OCI-LY1 (cell line): ENCODE measurements at regions not wholly inside any gene's neighbourhood (a gene's known extent, or its start where the extent isn't known, plus 50 kb on each side); places are given as distances from the start of the nearest gene placed in this dataset.
"Not testable (repeated sequence)": the region's sequence is repeated elsewhere in the genome, so short reads cannot be mapped to it uniquely, and the experiment has no call there.

ENCODE experiments used
- H2AFZ ChIP-seq: fragments of 200-600 bp; sonication (generic), shearing (Covaris generic); 2 replicates; pipeline ENCODE4 v1.6.0; 2014; ENCODE audit warnings: antibody characterized with exemption, mild to moderate bottlenecking, low read length
- H3F3A ChIP-seq: fragments of 200-600 bp; sonication (generic), shearing (Covaris generic); 2 replicates; pipeline ENCODE4 v1.6.0; 2014; ENCODE audit warnings: mild to moderate bottlenecking, antibody characterized with exemption, low read length, moderate library complexity; ENCODE audit not compliant: insufficient read depth
- H3K27ac ChIP-seq: fragments of 200-600 bp; sonication (generic); 2 replicates; pipeline ENCODE4 v1.5.1; 2014; ENCODE audit warnings: low read length, mixed run types, mild to moderate bottlenecking, low read depth; ENCODE audit not compliant: poor library complexity, severe bottlenecking
- H3K27me3 ChIP-seq: fragments of 200-600 bp; sonication (generic); 2 replicates; pipeline ENCODE4 v1.6.0; 2014; ENCODE audit warnings: antibody characterized with exemption, mild to moderate bottlenecking, low read length, moderate library complexity; ENCODE audit not compliant: insufficient read depth
- H3K36me3 ChIP-seq: fragments of 200-600 bp; sonication (generic); 2 replicates; pipeline ENCODE4 v1.6.1; 2014; ENCODE audit warnings: mild to moderate bottlenecking, antibody characterized with exemption, low read length, moderate library complexity, mixed read lengths; ENCODE audit not compliant: insufficient read depth
- H3K4me1 ChIP-seq: fragments of 200-600 bp; sonication (generic); 2 replicates; pipeline ENCODE4 v1.5.1; 2014; ENCODE audit warnings: mild to moderate bottlenecking, low read length, moderate library complexity; ENCODE audit not compliant: insufficient read depth, severe bottlenecking
- H3K4me2 ChIP-seq: fragments of 200-600 bp; sonication (generic), shearing (Covaris generic); 2 replicates; pipeline ENCODE4 v1.6.1; 2014; ENCODE audit warnings: low read length
- H3K4me3 ChIP-seq: fragments of 200-600 bp; sonication (generic); 2 replicates; pipeline ENCODE4 v1.5.1; 2014; ENCODE audit warnings: low read length, low read depth, mild to moderate bottlenecking, mixed read lengths; ENCODE audit not compliant: poor library complexity, severe bottlenecking
- H3K79me2 ChIP-seq: fragments of 200-600 bp; shearing (Covaris generic); 2 replicates; pipeline ENCODE4 v1.6.1; 2016; ENCODE audit warnings: mixed run types, low read length, mixed read lengths; ENCODE audit not compliant: insufficient read depth
- H3K9ac ChIP-seq: fragments of 200-600 bp; sonication (generic), shearing (Covaris generic); 2 replicates; pipeline ENCODE4 v1.6.1; 2014; ENCODE audit warnings: mild to moderate bottlenecking, low read length, mixed read lengths
- H3K9me2 ChIP-seq: fragments of 200-600 bp; sonication (generic), shearing (Covaris generic); 2 replicates; pipeline ENCODE4 v1.6.1; 2014; ENCODE audit warnings: low read depth, mild to moderate bottlenecking, low read length, mixed read lengths
- H3K9me3 ChIP-seq: fragments of 200-600 bp; shearing (Covaris generic); 2 replicates; pipeline ENCODE4 v1.6.1; 2014; ENCODE audit warnings: low read length, mixed read lengths
- H4K20me1 ChIP-seq: fragments of 200-600 bp; sonication (generic), shearing (Covaris generic); 2 replicates; pipeline ENCODE4 v1.6.0; 2016; ENCODE audit warnings: mild to moderate bottlenecking, low read length; ENCODE audit not compliant: insufficient read depth
- EZH2 ChIP-seq: fragments of 200-600 bp; sonication (generic), shearing (Covaris generic); IDR thresholded peaks from 2 replicates; pipeline ENCODE4 v1.8.0; 2017; ENCODE audit warnings: borderline replicate concordance, mixed run types, mild to moderate bottlenecking, antibody characterized with exemption, low read length, moderate library complexity, mixed read lengths
- TF ChIP-seq, protein P1 (sequence below): fragments of 200-600 bp; sonication (generic), shearing (Covaris generic); IDR thresholded peaks from 2 replicates; pipeline ENCODE4 v1.5.1; 2017; ENCODE audit warnings: mild to moderate bottlenecking, antibody characterized with exemption, low read length, moderate library complexity, mixed read lengths

DNA sequence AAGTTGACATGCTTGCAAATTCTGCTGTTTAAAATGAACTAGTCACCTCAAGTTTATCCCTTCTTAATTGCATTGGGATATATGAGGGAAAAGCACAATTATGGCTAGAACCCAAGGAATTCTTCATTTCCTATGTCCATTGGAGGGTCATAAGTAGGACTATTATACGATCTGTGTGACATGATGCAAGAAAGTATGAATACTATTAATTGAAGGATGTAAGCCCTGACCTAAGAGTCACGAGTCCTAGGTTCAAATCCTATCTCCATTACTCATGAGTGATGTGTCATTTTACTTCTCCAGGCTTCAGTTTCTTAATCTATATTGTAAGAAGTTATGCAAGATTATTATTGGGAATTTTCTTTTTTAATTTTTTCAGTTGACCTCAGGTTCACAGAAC, 542.9 kb upstream of the GRIA3 start:
- no peaks in the 10 kb centered on the region for H4K20me1 ChIP-seq
- no peak overlapping the region for H3K4me2 ChIP-seq
- H3K36me3 ChIP-seq = no peaks in the 10 kb centered on the region
- H3K79me2 ChIP-seq = no peaks in the 10 kb centered on the region
- no peak overlapping the region for H2AFZ ChIP-seq
- H3K9me3 ChIP-seq = no peaks in the 10 kb centered on the region
- no peak overlapping the region for H3K27ac ChIP-seq
- H3F3A ChIP-seq = no peaks in the 10 kb centered on the region
- no peak overlapping the region for H3K9ac ChIP-seq
- H3K9me2 ChIP-seq = no peaks in the 10 kb centered on the region
- no peak overlapping the region for H3K4me3 ChIP-seq
- H3K27me3 ChIP-seq = no peaks in the 10 kb centered on the region
- H3K4me1 ChIP-seq = no peaks in the 10 kb centered on the region
- TF ChIP-seq, protein P1, sequence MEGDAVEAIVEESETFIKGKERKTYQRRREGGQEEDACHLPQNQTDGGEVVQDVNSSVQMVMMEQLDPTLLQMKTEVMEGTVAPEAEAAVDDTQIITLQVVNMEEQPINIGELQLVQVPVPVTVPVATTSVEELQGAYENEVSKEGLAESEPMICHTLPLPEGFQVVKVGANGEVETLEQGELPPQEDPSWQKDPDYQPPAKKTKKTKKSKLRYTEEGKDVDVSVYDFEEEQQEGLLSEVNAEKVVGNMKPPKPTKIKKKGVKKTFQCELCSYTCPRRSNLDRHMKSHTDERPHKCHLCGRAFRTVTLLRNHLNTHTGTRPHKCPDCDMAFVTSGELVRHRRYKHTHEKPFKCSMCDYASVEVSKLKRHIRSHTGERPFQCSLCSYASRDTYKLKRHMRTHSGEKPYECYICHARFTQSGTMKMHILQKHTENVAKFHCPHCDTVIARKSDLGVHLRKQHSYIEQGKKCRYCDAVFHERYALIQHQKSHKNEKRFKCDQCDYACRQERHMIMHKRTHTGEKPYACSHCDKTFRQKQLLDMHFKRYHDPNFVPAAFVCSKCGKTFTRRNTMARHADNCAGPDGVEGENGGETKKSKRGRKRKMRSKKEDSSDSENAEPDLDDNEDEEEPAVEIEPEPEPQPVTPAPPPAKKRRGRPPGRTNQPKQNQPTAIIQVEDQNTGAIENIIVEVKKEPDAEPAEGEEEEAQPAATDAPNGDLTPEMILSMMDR = no peak
- TF ChIP-seq EZH2 = no peak

DNA sequence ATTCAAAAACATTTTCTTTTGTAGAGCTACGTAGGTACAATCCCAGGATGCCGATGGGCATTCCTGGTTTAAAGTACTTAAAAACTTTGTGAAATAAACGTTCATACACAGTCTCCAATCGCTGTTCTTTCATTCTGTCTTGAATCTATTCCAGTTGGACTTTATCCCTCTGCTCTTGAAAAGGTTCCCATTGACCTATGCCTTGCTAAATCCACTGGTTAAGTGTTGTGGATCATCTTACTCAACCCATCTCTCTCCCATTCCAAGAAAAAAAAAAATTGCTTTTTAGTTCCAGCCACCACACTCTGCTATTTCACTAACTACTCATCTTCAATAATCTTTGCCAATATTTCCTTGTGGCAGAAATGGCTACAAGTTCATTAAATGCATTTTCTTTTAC, 542.3 kb upstream of the GRIA3 start:
- TF ChIP-seq EZH2 = no peak
- TF ChIP-seq, protein P1 = no peak
- H3K9me3 ChIP-seq = no peaks in the 10 kb centered on the region
- H3K36me3 ChIP-seq = no peaks in the 10 kb centered on the region
- no peaks in the 10 kb centered on the region for H3K4me1 ChIP-seq
- H4K20me1 ChIP-seq = no peaks in the 10 kb centered on the region
- no peak overlapping the region for H2AFZ ChIP-seq
- H3K27me3 ChIP-seq = no peaks in the 10 kb centered on the region
- H3K4me3 ChIP-seq = no peak overlapping the region
- no peak overlapping the region for H3K4me2 ChIP-seq
- no peak overlapping the region for H3K9ac ChIP-seq
- H3F3A ChIP-seq = no peaks in the 10 kb centered on the region
- no peaks in the 10 kb centered on the region for H3K9me2 ChIP-seq
- H3K79me2 ChIP-seq = no peaks in the 10 kb centered on the region
- H3K27ac ChIP-seq = no peak overlapping the region

DNA sequence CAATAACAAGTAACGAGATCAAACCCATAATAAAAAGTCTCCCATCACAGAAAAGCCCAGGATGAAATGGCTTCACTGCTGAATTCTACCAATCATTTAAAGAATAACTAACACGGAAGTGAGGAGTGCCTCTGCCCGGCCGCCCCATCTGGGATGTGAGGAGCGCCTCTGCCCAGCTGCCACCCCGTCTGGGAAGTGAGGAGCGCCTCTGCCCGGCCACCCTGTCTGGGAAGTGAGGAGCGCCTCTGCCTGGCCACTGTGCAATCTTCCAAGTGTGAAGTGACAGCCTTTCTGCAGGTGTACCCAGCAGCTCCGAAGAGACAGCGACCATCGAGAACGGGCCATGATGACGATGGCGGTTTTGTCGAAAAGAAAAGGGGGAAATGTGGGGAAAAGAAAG, 528.8 kb upstream of the GRIA3 start:
- H3K4me3 ChIP-seq, H3K9me2 ChIP-seq, H3K27me3 ChIP-seq: not testable (repeated sequence)

DNA sequence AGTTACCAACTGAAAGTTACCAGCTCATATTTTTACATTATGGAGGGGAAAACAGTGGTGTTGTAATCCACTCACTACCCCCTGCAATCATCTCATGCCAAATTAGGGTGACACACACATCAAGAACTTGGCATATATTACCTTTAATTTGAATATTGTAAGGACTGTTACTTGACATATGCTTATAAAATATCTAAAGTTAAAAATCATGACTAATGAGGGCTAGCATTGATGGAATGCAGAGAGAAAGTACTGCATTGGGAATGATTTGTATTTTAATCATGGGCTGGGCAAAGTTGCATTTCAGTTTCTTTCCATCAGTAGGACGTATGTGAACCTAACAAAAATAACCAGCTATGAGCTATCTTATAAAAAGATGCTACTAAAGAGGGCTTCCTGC, 517.5 kb upstream of the GRIA3 start:
- Histone ChIP-seq H3K4me1 (no peaks in the 10 kb centered on the region), H3K27ac (no peak overlapping the region), H3K27me3 (no peaks in the 10 kb centered on the region), H3K9me3 (no peaks in the 10 kb centered on the region), H3K9ac (no peak overlapping the region), H4K20me1 (no peaks in the 10 kb centered on the region), H3K36me3 (no peaks in the 10 kb centered on the region), H3K4me2 (no peak overlapping the region), H3K4me3 (no peak overlapping the region), H3K9me2 (no peaks in the 10 kb centered on the region), H3F3A (no peaks in the 10 kb centered on the region), H2AFZ (no peak overlapping the region), H3K79me2 (no peaks in the 10 kb centered on the region)
- TF ChIP-seq, protein P1 = no peak
- TF ChIP-seq EZH2 = no peak

More for the DNA sequence above, 528.8 kb upstream of the GRIA3 start:
- not testable (repeated sequence) for H3K9ac ChIP-seq, H3K9me3 ChIP-seq, H3K79me2 ChIP-seq, H3K27ac ChIP-seq, H4K20me1 ChIP-seq, H2AFZ ChIP-seq, H3K4me2 ChIP-seq, H3F3A ChIP-seq, H3K36me3 ChIP-seq, H3K4me1 ChIP-seq
